Glutamatergic neuron (in vitro differentiated cells): ENCODE measurements at regions not wholly inside any gene's neighbourhood (a gene's known extent, or its start where the extent isn't known, plus 50 kb on each side); places are given as distances from the start of the nearest gene placed in this dataset.

Source experiments
- DNase-seq: peaks from one replicate; pipeline ENCODE4 v3.0.0; 2022
- H3K27ac Mint-ChIP-seq: one replicate; pipeline ENCODE4 v1.8.0; 2020; ENCODE audit warnings: mild to moderate bottlenecking, mixed read lengths, inconsistent platforms; ENCODE audit not compliant: unreplicated experiment
- H3K27me3 Mint-ChIP-seq: one replicate; pipeline ENCODE4 v1.8.0; 2020; ENCODE audit warnings: mild to moderate bottlenecking, moderate library complexity, mixed read lengths, inconsistent platforms; ENCODE audit not compliant: unreplicated experiment
- H3K36me3 Mint-ChIP-seq: one replicate; pipeline ENCODE4 v1.8.0; 2020; ENCODE audit warnings: mild to moderate bottlenecking, mixed read lengths, inconsistent platforms; ENCODE audit not compliant: unreplicated experiment
- H3K4me1 Mint-ChIP-seq: one replicate; pipeline ENCODE4 v1.8.0; 2020; ENCODE audit warnings: mild to moderate bottlenecking, low read depth, mixed read lengths, inconsistent platforms; ENCODE audit not compliant: unreplicated experiment
- H3K4me3 Mint-ChIP-seq: one replicate; pipeline ENCODE4 v1.8.0; 2020; ENCODE audit warnings: mild to moderate bottlenecking, mixed read lengths, inconsistent platforms; ENCODE audit not compliant: unreplicated experiment
- H3K9me3 Mint-ChIP-seq: one replicate; pipeline ENCODE4 v1.8.0; 2020; ENCODE audit warnings: mild to moderate bottlenecking, moderate library complexity, mixed read lengths, inconsistent platforms; ENCODE audit not compliant: unreplicated experiment
- CTCF ChIP-seq: fragments of 200-600 bp; sonication (generic); IDR thresholded peaks from one replicate; pipeline ENCODE4 v1.5.0; 2021; ENCODE audit not compliant: partially characterized antibody, unreplicated experiment

DNA sequence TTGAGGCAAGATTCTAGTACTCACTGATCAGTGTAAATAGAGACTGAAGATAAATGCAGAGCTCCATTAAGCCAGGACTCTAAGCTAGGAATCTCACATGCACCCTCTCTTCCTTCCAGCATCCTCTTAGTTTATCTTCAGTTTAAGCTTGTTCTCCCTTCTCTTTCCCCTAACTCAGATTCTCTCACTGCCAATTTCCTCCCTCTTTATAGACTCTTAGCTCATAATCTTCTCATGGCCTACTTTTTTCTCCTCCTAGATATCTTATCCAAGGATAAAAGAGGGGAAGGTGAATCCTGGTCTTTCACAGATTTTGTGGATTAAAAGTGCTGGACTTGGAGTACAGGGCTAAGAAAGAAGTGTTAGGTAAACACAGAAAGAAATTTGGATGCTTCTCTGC is 108.9 kb upstream of the TENM3 start:
- no peak for DNase-seq

GRCh38 chr4:182136201-182136600 is 107.0 kb upstream of the TENM3 start:
- peaks cover 2% of the 10 kb centered on the region for H3K9me3 Mint-ChIP-seq
- H3K4me1 Mint-ChIP-seq = peaks cover 3% of the 10 kb centered on the region
- no peak for DNase-seq
- no peaks in the 10 kb centered on the region for H3K36me3 Mint-ChIP-seq
- H3K27ac Mint-ChIP-seq = no peak overlapping the region
- no peak overlapping the region for H3K4me3 Mint-ChIP-seq
- H3K27me3 Mint-ChIP-seq = peaks cover 3% of the 10 kb centered on the region
- no peak for TF ChIP-seq CTCF

More for the DNA sequence above, 108.9 kb upstream of the TENM3 start:
- Mint-ChIP-seq H3K4me1 (peaks cover 3% of the 10 kb centered on the region), H3K4me3 (no peak overlapping the region), H3K9me3 (peaks cover 2% of the 10 kb centered on the region), H3K36me3 (no peaks in the 10 kb centered on the region), H3K27ac (no peak overlapping the region), H3K27me3 (peaks cover 2% of the 10 kb centered on the region)
- TF ChIP-seq CTCF = no peak

DNA sequence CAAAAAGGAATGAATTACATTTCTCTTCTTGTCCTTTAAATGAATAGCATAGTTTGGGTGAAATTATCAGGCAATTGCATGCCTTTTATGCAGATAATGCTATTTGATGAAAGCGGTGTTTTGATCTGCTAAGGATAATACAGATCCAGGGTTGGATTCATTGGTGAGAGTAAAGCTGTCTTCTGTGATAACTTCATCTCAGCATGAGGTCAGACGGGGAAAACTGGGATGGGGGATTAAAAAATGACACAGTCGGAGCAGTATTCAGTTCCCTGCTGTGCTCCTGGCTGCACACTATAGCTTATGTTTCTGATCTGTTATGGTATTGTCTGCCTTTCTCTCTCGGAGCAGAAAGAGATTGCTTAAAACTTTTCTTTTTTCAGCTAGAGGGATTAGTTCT is 105.9 kb upstream of the TENM3 start:
- no peak overlapping the region for H3K4me3 Mint-ChIP-seq
- DNase-seq = no peak
- peaks cover 3% of the 10 kb centered on the region for H3K9me3 Mint-ChIP-seq
- H3K36me3 Mint-ChIP-seq = peaks cover 4% of the 10 kb centered on the region
- H3K4me1 Mint-ChIP-seq = peaks cover 8% of the 10 kb centered on the region
- H3K27ac Mint-ChIP-seq = no peak overlapping the region
- no peak for TF ChIP-seq CTCF
- H3K27me3 Mint-ChIP-seq = peaks cover 11% of the 10 kb centered on the region

DNA sequence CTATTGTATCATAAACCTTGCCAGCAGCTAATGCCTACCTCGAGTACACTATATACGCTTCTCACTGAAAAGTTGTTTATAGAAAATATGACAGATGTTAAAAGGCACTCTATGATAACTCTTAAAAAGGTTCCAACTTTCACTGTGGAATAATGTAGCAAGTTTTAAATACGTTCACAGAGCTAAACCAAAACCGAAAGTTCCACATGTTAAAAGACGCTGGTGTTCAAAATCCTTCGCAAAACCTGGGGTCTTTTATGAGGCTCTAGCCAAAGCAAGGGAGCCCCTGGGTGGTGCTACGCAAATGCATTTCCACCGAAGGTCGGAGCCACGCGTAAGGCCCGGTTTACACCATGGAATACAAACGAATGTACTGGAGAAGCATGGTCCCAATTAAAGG is 103.7 kb upstream of the TENM3 start:
- Mint-ChIP-seq H3K27me3 (peaks cover 18% of the 10 kb centered on the region), H3K27ac (no peak overlapping the region), H3K36me3 (peaks cover 4% of the 10 kb centered on the region), H3K4me1 (peaks cover 16% of the 10 kb centered on the region), H3K9me3 (peaks cover 12% of the 10 kb centered on the region), H3K4me3 (no peak overlapping the region)
- no peak for DNase-seq
- TF ChIP-seq CTCF = no peak

DNA sequence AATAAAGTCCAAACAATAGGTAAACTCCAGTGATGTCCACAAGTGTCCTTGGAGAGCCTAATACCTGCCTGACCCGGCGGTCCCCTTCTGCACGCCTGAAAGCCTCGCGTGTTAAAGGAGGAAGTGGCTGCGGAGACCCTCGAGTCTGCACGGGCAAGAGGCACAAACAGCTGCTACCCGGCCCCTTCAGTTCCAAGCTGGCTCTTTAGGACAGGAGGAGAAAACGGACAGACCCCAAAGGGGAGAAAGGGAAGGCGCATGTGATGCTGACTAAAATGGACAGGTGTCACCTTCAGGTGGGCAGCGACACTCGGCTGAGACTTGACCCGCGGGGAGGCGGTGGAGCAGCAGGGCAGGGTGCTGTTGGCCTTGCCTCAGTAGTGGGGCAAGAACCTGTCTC is 102.7 kb upstream of the TENM3 start:
- no peak for TF ChIP-seq CTCF
- H3K27me3 Mint-ChIP-seq = peaks cover 23% of the 10 kb centered on the region
- peaks cover 19% of the 10 kb centered on the region for H3K4me1 Mint-ChIP-seq
- peaks cover 4% of the 10 kb centered on the region for H3K36me3 Mint-ChIP-seq
- DNase-seq = no peak
- H3K4me3 Mint-ChIP-seq = peak overlapping the region; percentile 59
- peaks cover 15% of the 10 kb centered on the region for H3K9me3 Mint-ChIP-seq
- H3K27ac Mint-ChIP-seq = no peak overlapping the region
